NOMO-1 (cell line): ENCODE measurements at regions not wholly inside any gene's neighbourhood (a gene's known extent, or its start where the extent isn't known, plus 50 kb on each side); places are given as distances from the start of the nearest gene placed in this dataset.
"Not testable (repeated sequence)": the region's sequence is repeated elsewhere in the genome, so short reads cannot be mapped to it uniquely, and the experiment has no call there.

Source experiments
- DNase-seq, 2 experiments: peaks; one replicate each; lab custom pipeline; 2025; ENCODE audit not compliant: unreplicated experiment in 2 of 2; lab: John Stamatoyannopoulos, UW

GRCh38 chr6:33507261-33507660 lies 52.9 kb downstream of the ZBTB9 start:
- DNase-seq: no peak

- DNase-seq: peak in 1 of 2 experiments; percentile 49
Measured at GRCh38 chr6:33508935-33509926, 54.9 kb downstream of the ZBTB9 start.

DNA sequence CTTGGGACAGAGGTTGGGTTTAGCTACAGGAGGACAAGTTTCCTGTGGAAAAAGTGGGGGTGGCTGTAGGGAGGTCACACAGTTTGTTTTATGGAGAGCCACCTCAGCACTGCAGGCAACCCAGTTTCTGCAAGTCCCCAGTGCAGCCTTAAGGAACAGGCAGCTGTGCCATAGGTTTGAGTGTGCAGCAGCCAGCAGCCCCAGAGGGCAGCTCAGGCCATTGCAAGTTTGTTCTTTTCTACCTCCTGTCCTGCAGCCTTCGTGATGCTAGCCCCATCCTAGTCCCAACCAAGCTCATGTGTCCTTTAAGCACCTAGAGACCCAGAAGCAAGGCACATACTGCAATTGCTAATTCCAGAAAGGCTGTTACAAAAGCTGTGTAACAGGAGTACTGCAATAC lies 58.8 kb downstream of the ZBTB9 start:
- no peak for DNase-seq

DNA sequence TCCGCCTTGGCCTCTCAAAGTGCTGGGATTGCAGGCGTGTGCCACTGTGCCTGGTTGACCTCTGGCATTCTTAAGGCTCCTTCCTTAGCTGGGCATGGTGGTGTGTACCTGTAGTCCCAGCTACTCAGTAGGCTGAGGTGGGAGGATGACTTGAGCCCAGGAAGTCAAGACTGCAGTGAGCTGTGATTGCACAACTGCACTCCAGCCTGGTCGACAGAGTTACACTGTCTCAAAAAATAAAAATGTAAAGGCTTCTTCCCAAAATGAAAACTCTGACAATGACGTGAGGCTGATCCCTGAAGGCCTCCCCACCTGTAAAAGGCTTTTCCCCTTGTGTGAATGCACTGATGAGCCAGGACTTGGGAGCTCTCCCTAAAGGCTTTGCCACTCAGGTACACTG lies 62.4 kb downstream of the ZBTB9 start:
- no peak for DNase-seq

DNA sequence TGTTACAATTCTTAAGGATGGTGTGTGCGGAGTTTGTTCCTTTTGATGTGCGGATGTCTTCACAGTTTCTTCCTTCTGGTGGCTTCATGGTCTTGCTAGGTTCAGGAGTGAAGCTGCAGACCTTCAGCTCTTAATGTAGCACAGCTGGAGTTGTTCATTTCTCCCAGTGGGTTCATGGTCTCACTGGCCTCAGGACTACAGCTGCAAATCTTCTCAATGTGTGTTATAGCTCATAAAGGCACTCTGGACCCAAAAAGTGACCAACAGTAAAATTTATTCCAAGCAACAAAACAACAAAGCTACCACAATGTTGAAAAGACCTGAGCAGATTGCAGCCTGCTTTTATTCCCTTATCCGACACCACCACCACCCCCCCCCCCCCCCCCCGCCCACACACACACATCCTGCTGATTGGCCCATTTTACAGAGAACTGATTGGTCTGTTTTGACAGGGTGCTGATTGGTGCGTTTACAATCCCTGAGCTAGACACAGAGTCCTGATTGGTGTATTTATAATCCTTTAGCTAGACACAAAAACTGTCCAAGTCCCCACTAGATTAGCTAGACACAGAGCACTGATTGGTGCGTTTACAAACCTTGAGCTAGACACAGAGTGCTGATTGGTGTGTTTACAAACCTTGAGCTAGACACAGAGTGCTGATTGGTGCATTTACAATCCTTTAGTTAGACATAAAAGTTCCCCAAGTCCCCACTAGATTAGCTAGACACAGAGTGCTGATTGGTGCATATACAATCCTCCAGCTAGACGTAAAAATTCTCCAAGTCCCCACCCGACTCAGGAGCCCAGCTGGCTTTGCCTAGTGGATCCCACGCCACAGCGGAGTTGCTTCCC lies 59.2 kb downstream of the BAK1 start:
- not testable (repeated sequence) for DNase-seq

GRCh38 chr6:33521489-33522091 lies 58.5 kb downstream of the BAK1 start:
- no peak for DNase-seq
